Endothelial cell (in vitro differentiated cells): ENCODE measurements at regions not wholly inside any gene's neighbourhood (a gene's known extent, or its start where the extent isn't known, plus 50 kb on each side); places are given as distances from the start of the nearest gene placed in this dataset.
"Not testable (repeated sequence)": the region's sequence is repeated elsewhere in the genome, so short reads cannot be mapped to it uniquely, and the experiment has no call there.

ENCODE experiments used
- DNase-seq: peaks from one replicate; pipeline ENCODE4 v3.0.0; 2021; ENCODE audit warnings: low spot score
- H3K27ac Mint-ChIP-seq: one replicate; pipeline ENCODE4 v1.8.0; 2021; ENCODE audit warnings: mixed read lengths, inconsistent platforms; ENCODE audit not compliant: unreplicated experiment
- H3K27me3 Mint-ChIP-seq: one replicate; pipeline ENCODE4 v1.8.0; 2021; ENCODE audit warnings: mild to moderate bottlenecking, moderate library complexity, mixed read lengths, inconsistent platforms; ENCODE audit not compliant: unreplicated experiment
- H3K36me3 Mint-ChIP-seq: one replicate; pipeline ENCODE4 v1.8.0; 2021; ENCODE audit warnings: mild to moderate bottlenecking, low read depth, mixed read lengths, inconsistent platforms; ENCODE audit not compliant: unreplicated experiment
- H3K4me1 Mint-ChIP-seq: one replicate; pipeline ENCODE4 v1.8.0; 2021; ENCODE audit warnings: mild to moderate bottlenecking, mixed read lengths, inconsistent platforms; ENCODE audit not compliant: unreplicated experiment
- H3K4me3 Mint-ChIP-seq: one replicate; pipeline ENCODE4 v1.8.0; 2021; ENCODE audit warnings: mild to moderate bottlenecking, mixed read lengths, inconsistent platforms; ENCODE audit not compliant: unreplicated experiment
- H3K9me3 Mint-ChIP-seq: one replicate; pipeline ENCODE4 v1.8.0; 2021; ENCODE audit warnings: mixed read lengths, inconsistent platforms; ENCODE audit not compliant: unreplicated experiment
- TF ChIP-seq, protein P1 (sequence below): fragments of 200-600 bp; sonication (generic); IDR thresholded peaks from one replicate; pipeline ENCODE4 v1.5.0; 2021; ENCODE audit warnings: antibody characterized with exemption; ENCODE audit not compliant: unreplicated experiment

DNA sequence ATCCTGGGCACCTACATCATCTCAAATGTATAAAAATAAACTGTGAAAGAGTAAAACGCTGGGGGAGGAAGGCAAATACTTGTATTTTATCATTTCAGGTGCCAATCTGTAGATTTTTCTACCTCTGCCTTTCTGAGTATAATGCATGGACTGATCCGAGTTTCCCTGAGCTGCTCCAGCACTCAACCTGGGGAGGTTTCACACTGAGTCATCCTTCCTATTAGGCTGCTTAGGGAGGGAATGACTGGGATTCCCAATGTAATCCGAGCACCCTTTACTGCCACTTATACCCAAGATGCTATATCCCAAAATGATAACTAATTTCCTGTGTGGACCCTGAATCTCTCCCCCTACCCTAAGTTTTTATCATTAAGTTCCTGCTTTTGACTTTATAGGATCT, 126.6 kb downstream of the HNRNPD start:
- Mint-ChIP-seq H3K4me3 (no peak overlapping the region), H3K27ac (no peak overlapping the region), H3K9me3 (no peaks in the 10 kb centered on the region), H3K4me1 (no peaks in the 10 kb centered on the region), H3K36me3 (no peaks in the 10 kb centered on the region), H3K27me3 (no peaks in the 10 kb centered on the region)
- TF ChIP-seq, protein P1, sequence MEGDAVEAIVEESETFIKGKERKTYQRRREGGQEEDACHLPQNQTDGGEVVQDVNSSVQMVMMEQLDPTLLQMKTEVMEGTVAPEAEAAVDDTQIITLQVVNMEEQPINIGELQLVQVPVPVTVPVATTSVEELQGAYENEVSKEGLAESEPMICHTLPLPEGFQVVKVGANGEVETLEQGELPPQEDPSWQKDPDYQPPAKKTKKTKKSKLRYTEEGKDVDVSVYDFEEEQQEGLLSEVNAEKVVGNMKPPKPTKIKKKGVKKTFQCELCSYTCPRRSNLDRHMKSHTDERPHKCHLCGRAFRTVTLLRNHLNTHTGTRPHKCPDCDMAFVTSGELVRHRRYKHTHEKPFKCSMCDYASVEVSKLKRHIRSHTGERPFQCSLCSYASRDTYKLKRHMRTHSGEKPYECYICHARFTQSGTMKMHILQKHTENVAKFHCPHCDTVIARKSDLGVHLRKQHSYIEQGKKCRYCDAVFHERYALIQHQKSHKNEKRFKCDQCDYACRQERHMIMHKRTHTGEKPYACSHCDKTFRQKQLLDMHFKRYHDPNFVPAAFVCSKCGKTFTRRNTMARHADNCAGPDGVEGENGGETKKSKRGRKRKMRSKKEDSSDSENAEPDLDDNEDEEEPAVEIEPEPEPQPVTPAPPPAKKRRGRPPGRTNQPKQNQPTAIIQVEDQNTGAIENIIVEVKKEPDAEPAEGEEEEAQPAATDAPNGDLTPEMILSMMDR = no peak
- no peak for DNase-seq

DNA sequence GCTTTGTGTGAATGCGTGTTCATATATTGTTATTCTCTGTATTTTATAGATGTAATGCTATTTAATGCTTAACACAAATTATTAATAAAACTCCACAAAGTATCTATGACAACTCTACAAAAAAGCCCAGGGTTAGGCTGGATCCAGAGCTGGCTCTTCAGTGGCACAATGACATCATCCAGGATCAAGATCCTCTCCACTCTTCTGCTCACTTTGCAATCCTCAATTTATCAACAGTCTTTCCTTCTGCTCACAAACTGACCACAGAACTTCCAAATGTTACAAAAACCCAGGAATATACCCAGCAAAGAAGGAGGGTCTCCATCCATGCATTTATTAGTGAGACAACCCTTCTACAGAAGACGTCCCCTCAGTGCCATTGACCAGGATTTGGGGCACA, 132.3 kb downstream of the HNRNPD start:
- Mint-ChIP-seq H3K27ac (no peak overlapping the region), H3K27me3 (no peaks in the 10 kb centered on the region)

GRCh38 chr4:82240410-82240809, 133.4 kb downstream of the HNRNPD start:
- Mint-ChIP-seq H3K4me3 (no peak overlapping the region), H3K27ac (no peak overlapping the region), H3K36me3 (no peaks in the 10 kb centered on the region), H3K27me3 (no peaks in the 10 kb centered on the region), H3K9me3 (no peaks in the 10 kb centered on the region), H3K4me1 (no peaks in the 10 kb centered on the region)
- TF ChIP-seq, protein P1 = no peak
- DNase-seq = no peak

More for the DNA sequence above, 132.3 kb downstream of the HNRNPD start:
- Mint-ChIP-seq H3K36me3 (no peaks in the 10 kb centered on the region), H3K4me1 (no peaks in the 10 kb centered on the region), H3K9me3 (no peaks in the 10 kb centered on the region), H3K4me3 (no peak overlapping the region)
- DNase-seq = no peak
- TF ChIP-seq, protein P1 = no peak

GRCh38 chr4:82237142-82237541, 136.6 kb downstream of the HNRNPD start:
- H3K36me3 Mint-ChIP-seq = not testable (repeated sequence)

DNA sequence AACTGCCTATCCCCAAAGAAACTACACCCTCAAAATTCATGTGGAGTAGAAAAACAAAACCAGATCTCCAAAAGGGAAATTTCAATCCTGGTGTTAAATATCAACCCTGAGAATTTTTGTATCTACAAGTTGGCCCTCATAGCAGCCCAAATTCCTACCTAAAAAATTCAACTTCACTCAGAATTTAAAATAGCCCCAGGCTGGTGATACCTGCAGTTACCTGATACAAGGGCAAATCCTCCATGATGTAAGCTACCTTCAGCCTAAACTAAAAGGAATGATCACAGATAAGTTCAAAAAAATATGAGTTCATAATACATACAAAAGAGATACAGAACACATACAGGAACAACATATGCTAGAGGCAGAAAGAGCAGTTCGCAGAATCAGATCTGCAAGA, 138.4 kb downstream of the HNRNPD start:
- TF ChIP-seq, protein P1 = no peak
- Mint-ChIP-seq H3K27ac (no peak overlapping the region), H3K27me3 (no peaks in the 10 kb centered on the region), H3K4me1 (no peaks in the 10 kb centered on the region), H3K9me3 (no peaks in the 10 kb centered on the region), H3K4me3 (no peak overlapping the region), H3K36me3 (no peaks in the 10 kb centered on the region)
- no peak for DNase-seq

More at GRCh38 chr4:82237142-82237541, 136.6 kb downstream of the HNRNPD start:
- DNase-seq, H3K4me3 Mint-ChIP-seq, H3K27me3 Mint-ChIP-seq, H3K4me1 Mint-ChIP-seq, H3K9me3 Mint-ChIP-seq, H3K27ac Mint-ChIP-seq: not testable (repeated sequence)

DNA sequence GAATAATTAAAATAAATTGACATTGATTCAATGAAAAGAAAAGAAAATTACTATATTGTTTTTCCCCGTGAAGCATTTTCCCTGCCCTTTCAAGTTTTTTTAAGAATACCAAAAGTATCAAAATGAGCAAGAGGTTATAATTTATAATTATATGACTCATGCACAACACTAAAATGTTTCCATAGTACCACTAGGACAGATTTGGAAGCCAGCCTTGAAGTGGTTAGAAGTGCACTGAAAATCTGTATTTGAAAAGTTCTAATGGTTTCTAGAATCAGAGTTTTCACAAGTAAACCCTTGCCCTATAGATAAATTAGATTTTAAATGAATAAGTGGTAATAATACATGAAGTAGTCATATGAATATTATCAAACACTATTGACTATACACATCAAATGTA, 140.9 kb downstream of the HNRNPD start:
- TF ChIP-seq, protein P1 = no peak
- Mint-ChIP-seq H3K36me3 (no peaks in the 10 kb centered on the region), H3K4me3 (no peak overlapping the region), H3K27ac (no peak overlapping the region), H3K4me1 (no peaks in the 10 kb centered on the region), H3K27me3 (no peaks in the 10 kb centered on the region), H3K9me3 (no peaks in the 10 kb centered on the region)
- DNase-seq = no peak
